D721Med (cell line): ENCODE measurements at regions not wholly inside any gene's neighbourhood (a gene's known extent, or its start where the extent isn't known, plus 50 kb on each side); places are given as distances from the start of the nearest gene placed in this dataset.

Source experiments
- DNase-seq: peaks from one replicate; pipeline ENCODE4 v3.0.0; 2011; ENCODE audit warnings: low spot score; ENCODE audit not compliant: insufficient read length
- FAIRE-seq: peaks from 2 replicates; lab custom pipeline; 2011; peaks lifted over from hg19 to GRCh38; lab: Jason Lieb, UNC
- CTCF ChIP-seq: IDR thresholded peaks from 2 replicates; pipeline ENCODE4 v1.5.1; 2012; ENCODE audit warnings: mild to moderate bottlenecking, control low read depth; ENCODE audit not compliant: insufficient read depth; ENCODE audit errors: missing control alignments

GRCh38 chr12:130281153-130281799, 56.4 kb upstream of the PIWIL1 start:
- FAIRE-seq = no peak
- TF ChIP-seq CTCF = peak; percentile 67
- DNase-seq = peak; percentile 24

GRCh38 chr12:130286041-130286440, 51.6 kb upstream of the PIWIL1 start:
- no peak for TF ChIP-seq CTCF
- FAIRE-seq (no peak), DNase-seq (no peak)

GRCh38 chr12:130286741-130287440, 50.8 kb upstream of the PIWIL1 start:
- no peak for FAIRE-seq

More at GRCh38 chr12:130286741-130287440, 50.8 kb upstream of the PIWIL1 start:
- DNase-seq = no peak
- TF ChIP-seq CTCF = no peak
